HCT116 (cell line): ENCODE measurements at regions not wholly inside any gene's neighbourhood (a gene's known extent, or its start where the extent isn't known, plus 50 kb on each side); places are given as distances from the start of the nearest gene placed in this dataset.

ENCODE experiments used
- ATAC-seq: fragments of 200-7000 bp; cut with Tn5 transposase; 2 replicates; pipeline ENCODE4 v1.9.1; 2020; ENCODE audit warnings: mild to moderate bottlenecking, moderate library complexity
- BruUV-seq: library from RNA; stranded (reverse); fragments of 400-500 nt; replicated peaks from 2 replicates; lab custom pipeline; 2021; lab: Mats Ljungman, UMichigan
- CTCF ChIA-PET: fragments of 300-600 bp; sonication (Branson Sonifier 250); formaldehyde crosslinking; loops from one replicate; lab custom pipeline; 2021; ENCODE audit warnings: antibody characterized with exemption; lab: Charles Lee
- POLR2A ChIA-PET: fragments of 300-600, 350-600 bp; sonication (Branson Sonifier 250); formaldehyde crosslinking; loops from one replicate; lab custom pipeline; 2021; ENCODE audit warnings: antibody characterized with exemption; lab: Charles Lee
- RAD21 ChIA-PET, 2 experiments: fragments of 300-600 bp; sonication (Branson Sonifier 250); formaldehyde crosslinking; loops; one replicate each; lab custom pipeline; 2023; ENCODE audit warnings: low total read pairs in 2 of 2; ENCODE audit not compliant: uncharacterized antibody in 2 of 2, unreplicated experiment in 2 of 2, low non-redundant PET in 1 of 2; lab: Charles Lee
- DNase-seq: peaks from one replicate; pipeline ENCODE4 v3.0.0-alpha.2; 2010; ENCODE audit warnings: low read depth, low spot score
- H2AFZ ChIP-seq: fragments of 200-600 bp; shearing (Covaris generic), sonication (generic); 2 replicates; pipeline ENCODE4 v1.6.1; 2017; ENCODE audit warnings: low read depth, mixed run types, mixed read lengths, antibody characterized with exemption, low read length; ENCODE audit not compliant: poor library complexity, severe bottlenecking
- H3K27ac ChIP-seq: 2 replicates; pipeline ENCODE4 v1.5.1; 2012; ENCODE audit warnings: low read depth, low read length
- H3K27me3 ChIP-seq: fragments of 200-600 bp; sonication (generic); 2 replicates; pipeline ENCODE4 v1.6.1; 2016; ENCODE audit warnings: mixed run types, low read length, mixed read lengths; ENCODE audit not compliant: insufficient read depth
- H3K36me3 ChIP-seq, 2 experiments: fragments of 200-500 bp in 1 of 2; fragments of 200-600 bp in 1 of 2; sonication (Bioruptor generic) in 1 of 2; sonication (generic) in 1 of 2; 2 replicates each; pipeline versions ENCODE4 v1.5.1 to v1.6.1; 2014 to 2016; ENCODE audit warnings: low read length in 2 of 2, inconsistent platforms in 1 of 2, mixed read lengths in 1 of 2, mixed run types in 1 of 2; ENCODE audit not compliant: insufficient read depth in 2 of 2, control insufficient read depth in 1 of 2
- H3K4me1 ChIP-seq, 2 experiments: fragments of 200-600 bp in 1 of 2; sonication (generic) in 1 of 2; 2 replicates each; pipeline versions ENCODE4 v1.5.1 to v1.6.1; 2012 to 2017; ENCODE audit warnings: low read length in 2 of 2, inconsistent platforms in 1 of 2, mild to moderate bottlenecking in 1 of 2, mixed read lengths in 1 of 2, mixed run types in 1 of 2, moderate library complexity in 1 of 2; ENCODE audit not compliant: insufficient read depth in 2 of 2, control insufficient read depth in 1 of 2
- H3K4me2 ChIP-seq: fragments of 200-600 bp; sonication (generic); 2 replicates; pipeline ENCODE4 v1.6.1; 2017; ENCODE audit warnings: mixed run types, low read length, mixed read lengths
- H3K4me3 ChIP-seq, 2 experiments: fragments of 200-600 bp in 1 of 2; sonication (generic) in 1 of 2; replicated peaks in 1 of 2; 2 replicates each; pipeline ENCODE4 v1.5.1; 2011 to 2016; ENCODE audit warnings: low read length in 2 of 2, control low read depth in 1 of 2, low read depth in 1 of 2, mild to moderate bottlenecking in 1 of 2, mixed read lengths in 1 of 2, mixed run types in 1 of 2
- H3K79me2 ChIP-seq: fragments of 200-600 bp; sonication (generic); 2 replicates; pipeline ENCODE4 v1.6.1; 2017; ENCODE audit warnings: mild to moderate bottlenecking, mixed run types, low read length, moderate library complexity, mixed read lengths; ENCODE audit not compliant: insufficient read depth
- H3K9ac ChIP-seq: fragments of 200-600 bp; sonication (generic); 2 replicates; pipeline ENCODE4 v1.6.1; 2016; ENCODE audit warnings: low read length, mixed read lengths
- H3K9me2 ChIP-seq: fragments of 200-600 bp; sonication (generic), shearing (Covaris generic); 2 replicates; pipeline ENCODE4 v1.6.1; 2017; ENCODE audit warnings: mixed run types, mild to moderate bottlenecking, moderate library complexity; ENCODE audit not compliant: insufficient read depth
- H3K9me3 ChIP-seq, 2 experiments: fragments of 200-500 bp in 1 of 2; fragments of 200-600 bp in 1 of 2; sonication (Bioruptor generic) in 1 of 2; sonication (generic) in 1 of 2; 2 replicates each; pipeline ENCODE4 v1.6.1; 2014 to 2017; ENCODE audit warnings: low read length in 2 of 2, mixed read lengths in 2 of 2, inconsistent platforms in 1 of 2, low read depth in 1 of 2, mild to moderate bottlenecking in 1 of 2, mixed run types in 1 of 2, moderate library complexity in 1 of 2; ENCODE audit not compliant: control insufficient read depth in 1 of 2, insufficient read depth in 1 of 2
- H4K20me1 ChIP-seq: fragments of 200-600 bp; sonication (generic), shearing (Covaris generic); 2 replicates; pipeline ENCODE4 v1.6.1; 2017; ENCODE audit warnings: mixed run types, mild to moderate bottlenecking, moderate library complexity; ENCODE audit not compliant: insufficient read depth
- ATF3 ChIP-seq: IDR thresholded peaks from 2 replicates; pipeline ENCODE4 v1.6.1; 2012
- CBX3 ChIP-seq: IDR thresholded peaks from 2 replicates; pipeline ENCODE4 v1.6.1; 2012; ENCODE audit warnings: low read depth
- CEBPB ChIP-seq: IDR thresholded peaks from 2 replicates; pipeline ENCODE4 v1.6.1; 2012; ENCODE audit warnings: low read depth
- CTCF ChIP-seq, 3 experiments: fragments of 200-600 bp in 1 of 3; sonication (generic) in 1 of 3; IDR thresholded peaks in 2 of 3; conservative IDR thresholded peaks in 1 of 3; 2 replicates each; pipeline ENCODE4 v1.5.1; 2012 to 2017; ENCODE audit warnings: low read depth in 2 of 3, low read length in 2 of 3, antibody characterized with exemption in 1 of 3, borderline replicate concordance in 1 of 3, control low read depth in 1 of 3, mild to moderate bottlenecking in 1 of 3, mixed read lengths in 1 of 3, mixed run types in 1 of 3, moderate library complexity in 1 of 3; ENCODE audit not compliant: insufficient read depth in 1 of 3
- EGR1 ChIP-seq: IDR thresholded peaks from 2 replicates; pipeline ENCODE4 v1.6.1; 2012; ENCODE audit warnings: low read depth
- ELF1 ChIP-seq: IDR thresholded peaks from 2 replicates; pipeline ENCODE4 v1.6.1; 2012; ENCODE audit warnings: low read depth, borderline replicate concordance
- EZH2 ChIP-seq: fragments of 200-600 bp; sonication (generic); IDR thresholded peaks from 2 replicates; pipeline ENCODE4 v1.6.1; 2017; ENCODE audit warnings: antibody characterized with exemption, mixed run types
- EZH2phosphoT487 ChIP-seq: fragments of 200-600 bp; IDR thresholded peaks from 2 replicates; pipeline ENCODE4 v1.6.1; 2018; ENCODE audit warnings: antibody characterized with exemption, borderline replicate concordance
- FOSL1 ChIP-seq: IDR thresholded peaks from 2 replicates; pipeline ENCODE4 v1.6.1; 2012; ENCODE audit warnings: low read depth
- JUND ChIP-seq: IDR thresholded peaks from 2 replicates; pipeline ENCODE4 v1.6.1; 2012
- POLR2A ChIP-seq: IDR thresholded peaks from 2 replicates; pipeline ENCODE4 v1.7.0; 2011; ENCODE audit warnings: borderline replicate concordance; ENCODE audit not compliant: insufficient read depth, insufficient read length; ENCODE audit errors: extremely low read depth
- RAD21 ChIP-seq: IDR thresholded peaks from 2 replicates; pipeline ENCODE4 v1.6.1; 2012; ENCODE audit warnings: low read depth, mild to moderate bottlenecking
- SIN3A ChIP-seq: IDR thresholded peaks from 2 replicates; pipeline ENCODE4 v1.6.1; 2012; ENCODE audit warnings: low read depth
- SP1 ChIP-seq: IDR thresholded peaks from 2 replicates; pipeline ENCODE4 v1.6.1; 2012; ENCODE audit warnings: low read depth
- YY1 ChIP-seq: IDR thresholded peaks from 2 replicates; pipeline ENCODE4 v1.6.1; 2011; ENCODE audit warnings: low read length, low read depth, moderate library complexity, mild to moderate bottlenecking; ENCODE audit not compliant: insufficient replicate concordance; ENCODE audit errors: extremely low read depth
- ZNF274 ChIP-seq: fragments of 200-500 bp; sonication (Bioruptor generic); IDR thresholded peaks from 2 replicates; pipeline ENCODE4 v1.6.1; 2014; ENCODE audit warnings: mild to moderate bottlenecking, low read depth, low read length, inconsistent platforms
- intact Hi-C: fragments of 100-400 bp; cut with micrococcal nuclease; formaldehyde crosslinking; loops from 2 replicates; pipeline ENCODE4 v1.10.0; 2022
- TF ChIP-seq, protein P1 (sequence below): IDR thresholded peaks from 2 replicates; pipeline ENCODE4 v1.6.1; 2012
- TF ChIP-seq, protein P2 (sequence below): IDR thresholded peaks from 2 replicates; pipeline ENCODE4 v1.6.1; 2011; ENCODE audit warnings: mild to moderate bottlenecking, low read length, moderate library complexity; ENCODE audit not compliant: insufficient replicate concordance; ENCODE audit errors: extremely low read depth

DNA sequence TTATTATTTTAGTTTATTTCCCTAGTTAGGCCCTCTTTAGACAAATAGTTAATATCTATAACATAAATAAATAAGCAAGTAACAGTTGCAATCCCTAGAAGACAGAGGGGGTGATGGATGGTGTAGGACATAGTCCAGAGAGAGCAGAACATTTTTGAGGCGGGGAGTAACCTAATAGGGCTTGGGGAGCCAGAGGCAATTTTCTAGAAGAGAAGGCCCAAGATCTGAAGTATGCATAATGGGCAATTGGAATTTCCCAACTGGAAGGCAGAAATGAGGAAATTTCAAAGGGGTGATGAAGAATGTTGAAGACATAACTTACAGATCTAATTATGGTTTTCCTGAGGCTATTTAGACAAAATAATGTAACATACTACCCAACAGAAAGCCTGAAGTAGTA lies 525.7 kb downstream of the TUSC7 start:
- CTCF ChIA-PET: no interaction called here
- Histone ChIP-seq H4K20me1 (no peaks in the 10 kb centered on the region), H3K4me1 (no peaks in the 10 kb centered on the region), H3K4me2 (no peak overlapping the region), H3K9me3 (no peaks in the 10 kb centered on the region; a peak in 1 of 4 replicates), H3K36me3 (no peaks in the 10 kb centered on the region), H3K9ac (no peak overlapping the region), H3K79me2 (no peaks in the 10 kb centered on the region), H3K4me3 (no peak overlapping the region), H2AFZ (no peak overlapping the region), H3K9me2 (no peaks in the 10 kb centered on the region), H3K27me3 (no peaks in the 10 kb centered on the region), H3K27ac (no peak overlapping the region)
- intact Hi-C loops: no loop called here
- RAD21 ChIA-PET: no interaction called here
- POLR2A ChIA-PET: no interaction called here
- DNase-seq: no peak
- TF ChIP-seq, protein P1, sequence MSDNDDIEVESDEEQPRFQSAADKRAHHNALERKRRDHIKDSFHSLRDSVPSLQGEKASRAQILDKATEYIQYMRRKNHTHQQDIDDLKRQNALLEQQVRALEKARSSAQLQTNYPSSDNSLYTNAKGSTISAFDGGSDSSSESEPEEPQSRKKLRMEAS: no peak
- TF ChIP-seq EGR1 (no peak), CEBPB (no peak), CBX3 (no peak), RAD21 (no peak), POLR2A (no peak), SP1 (no peak), FOSL1 (no peak), ZNF274 (no peak), SIN3A (no peak), JUND (no peak), YY1 (no peak), EZH2 (no peak), CTCF (IDR thresholded peaks at IDR 0.05 in 2 of 3, conservative IDR thresholded peaks at IDR 0.05 in 1 of 3; ENCODE audit: borderline replicate concordance in 1 of 3, insufficient read depth in 1 of 3, low read depth in 2 of 3, low read length in 2 of 3) (no peak), ATF3 (no peak), EZH2phosphoT487 (no peak), ELF1 (no peak)
- TF ChIP-seq, protein P2, sequence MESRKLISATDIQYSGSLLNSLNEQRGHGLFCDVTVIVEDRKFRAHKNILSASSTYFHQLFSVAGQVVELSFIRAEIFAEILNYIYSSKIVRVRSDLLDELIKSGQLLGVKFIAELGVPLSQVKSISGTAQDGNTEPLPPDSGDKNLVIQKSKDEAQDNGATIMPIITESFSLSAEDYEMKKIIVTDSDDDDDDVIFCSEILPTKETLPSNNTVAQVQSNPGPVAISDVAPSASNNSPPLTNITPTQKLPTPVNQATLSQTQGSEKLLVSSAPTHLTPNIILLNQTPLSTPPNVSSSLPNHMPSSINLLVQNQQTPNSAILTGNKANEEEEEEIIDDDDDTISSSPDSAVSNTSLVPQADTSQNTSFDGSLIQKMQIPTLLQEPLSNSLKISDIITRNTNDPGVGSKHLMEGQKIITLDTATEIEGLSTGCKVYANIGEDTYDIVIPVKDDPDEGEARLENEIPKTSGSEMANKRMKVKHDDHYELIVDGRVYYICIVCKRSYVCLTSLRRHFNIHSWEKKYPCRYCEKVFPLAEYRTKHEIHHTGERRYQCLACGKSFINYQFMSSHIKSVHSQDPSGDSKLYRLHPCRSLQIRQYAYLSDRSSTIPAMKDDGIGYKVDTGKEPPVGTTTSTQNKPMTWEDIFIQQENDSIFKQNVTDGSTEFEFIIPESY: no peak
- ATAC-seq: no peak
- BruUV-seq: no TSS peak
